CD14-positive monocyte (primary cell): ENCODE measurements at regions not wholly inside any gene's neighbourhood (a gene's known extent, or its start where the extent isn't known, plus 50 kb on each side); places are given as distances from the start of the nearest gene placed in this dataset.

ENCODE experiments used
- DNase-seq, 3 donors: peaks; one replicate each; pipeline ENCODE4 v3.0.0-alpha.2; 2011 to 2022
- H2AFZ ChIP-seq: 2 replicates; pipeline ENCODE4 v1.6.0; 2012; ENCODE audit warnings: mild to moderate bottlenecking, low read depth, low read length, inconsistent platforms; ENCODE audit not compliant: insufficient read depth, poor library complexity, severe bottlenecking
- H3K27ac ChIP-seq, 2 donors: 1 replicate in 1 of 2; 2 replicates in 1 of 2; pipeline ENCODE4 v1.5.1; 2012 to 2013; ENCODE audit warnings: low read length in 2 of 2, control low read depth in 1 of 2, inconsistent platforms in 1 of 2, low read depth in 1 of 2, mild to moderate bottlenecking in 1 of 2
- H3K27me3 ChIP-seq, 2 donors: one replicate each; pipeline versions ENCODE4 v1.6.0 to v1.6.1; 2011 to 2013; ENCODE audit warnings: low read length in 2 of 2; ENCODE audit not compliant: control insufficient read depth in 2 of 2, insufficient read depth in 2 of 2
- H3K36me3 ChIP-seq, 2 donors: replicated peaks in 1 of 2; 1 replicate in 1 of 2; 2 replicates in 1 of 2; pipeline versions ENCODE4 v1.5.1 to v1.6.1; 2012 to 2013; ENCODE audit warnings: low read length in 2 of 2, control low read depth in 1 of 2, inconsistent platforms in 1 of 2, mild to moderate bottlenecking in 1 of 2; ENCODE audit not compliant: insufficient read depth in 2 of 2, control insufficient read depth in 1 of 2
- H3K4me1 ChIP-seq, 2 donors: 1 replicate in 1 of 2; 2 replicates in 1 of 2; pipeline versions ENCODE4 v1.5.1 to v1.6.1; 2012 to 2013; ENCODE audit warnings: low read length in 2 of 2, control low read depth in 1 of 2, inconsistent platforms in 1 of 2, mild to moderate bottlenecking in 1 of 2, moderate library complexity in 1 of 2; ENCODE audit not compliant: insufficient read depth in 2 of 2, control insufficient read depth in 1 of 2
- H3K4me2 ChIP-seq: replicated peaks from 2 replicates; pipeline ENCODE3; 2012; ENCODE audit warnings: low read length, moderate library complexity, mild to moderate bottlenecking; ENCODE audit not compliant: poor library complexity, severe bottlenecking; ENCODE audit errors: extremely low read depth
- H3K4me3 ChIP-seq, 3 experiments: fragments of 200-600 bp in 1 of 3; sonication (generic) in 1 of 3; replicated peaks in 1 of 3; 1 replicate in 2 of 3; 2 replicates in 1 of 3; pipeline ENCODE4 v1.5.1; 2011 to 2013; ENCODE audit warnings: low read length in 3 of 3, mild to moderate bottlenecking in 3 of 3, control low read depth in 2 of 3, low read depth in 2 of 3, inconsistent platforms in 1 of 3, moderate library complexity in 1 of 3
- H3K79me2 ChIP-seq: 2 replicates; pipeline ENCODE4 v1.6.0; 2012; ENCODE audit warnings: mild to moderate bottlenecking, control low read depth, inconsistent platforms, low read length, moderate library complexity; ENCODE audit not compliant: insufficient read depth
- H3K9ac ChIP-seq: 2 replicates; pipeline ENCODE4 v1.6.0; 2017; ENCODE audit warnings: low read length, mild to moderate bottlenecking; ENCODE audit not compliant: insufficient read depth, poor library complexity, severe bottlenecking
- H3K9me3 ChIP-seq, 2 donors: replicated peaks in 1 of 2; 1 replicate in 1 of 2; 2 replicates in 1 of 2; pipeline versions ENCODE4 v1.5.1 to v1.6.1; 2012 to 2013; ENCODE audit warnings: low read length in 2 of 2, control low read depth in 1 of 2; ENCODE audit not compliant: control insufficient read depth in 1 of 2, insufficient read depth in 1 of 2
- H4K20me1 ChIP-seq: 2 replicates; pipeline ENCODE4 v1.6.0; 2012; ENCODE audit warnings: mild to moderate bottlenecking, low read length, control low read depth, moderate library complexity; ENCODE audit not compliant: insufficient read depth
- H3K27ac Mint-ChIP-seq, 7 donors: one replicate each; pipeline ENCODE4 v1.8.0; 2020; ENCODE audit warnings: mild to moderate bottlenecking in 7 of 7, mixed read lengths in 7 of 7, moderate library complexity in 6 of 7, inconsistent platforms in 2 of 7
- H3K27me3 Mint-ChIP-seq, 3 donors: one replicate each; pipeline ENCODE4 v1.8.0; 2021 to 2022; ENCODE audit warnings: low read depth in 3 of 3, mild to moderate bottlenecking in 3 of 3, mixed read lengths in 3 of 3, moderate library complexity in 3 of 3, inconsistent platforms in 1 of 3
- H3K36me3 Mint-ChIP-seq, 2 donors: one replicate each; pipeline ENCODE4 v1.8.0; 2020; ENCODE audit warnings: mixed read lengths in 2 of 2, inconsistent platforms in 1 of 2, mild to moderate bottlenecking in 1 of 2
- H3K4me1 Mint-ChIP-seq: one replicate; pipeline ENCODE4 v1.8.0; 2020; ENCODE audit warnings: mild to moderate bottlenecking, mixed read lengths
- H3K4me3 Mint-ChIP-seq, 2 donors: one replicate each; pipeline ENCODE4 v1.8.0; 2020; ENCODE audit warnings: mild to moderate bottlenecking in 2 of 2, mixed read lengths in 2 of 2, moderate library complexity in 1 of 2
- H3K9me3 Mint-ChIP-seq, 7 donors: one replicate each; pipeline ENCODE4 v1.8.0; 2020 to 2022; ENCODE audit warnings: mixed read lengths in 7 of 7, mild to moderate bottlenecking in 6 of 7, moderate library complexity in 6 of 7, inconsistent platforms in 2 of 7
- CTCF ChIP-seq: fragments of 200-600 bp; IDR thresholded peaks from one replicate; pipeline ENCODE4 v1.8.0; 2022; ENCODE audit warnings: antibody characterized with exemption, mild to moderate bottlenecking
- WGBS: methylation state at CpG from one replicate; pipeline ENCODE4 v1.1.5; 2013; ENCODE audit warnings: missing lambda C conversion rate; ENCODE audit not compliant: insufficient coverage; 5-methylcytosine and 5-hydroxymethylcytosine counted together
- intact Hi-C, 2 donors: fragments of 100-400 bp; cut with micrococcal nuclease; formaldehyde crosslinking; loops; one replicate each; pipeline versions ENCODE4 v1.15.0 to v1.15.1; 2023

- no peaks in the 10 kb centered on the region for H4K20me1 ChIP-seq
- H2AFZ ChIP-seq: no peak overlapping the region
- peaks cover 0 to 4% (median 2%) of the 10 kb centered on the region in 7 donors for H3K9me3 Mint-ChIP-seq
- H3K27ac ChIP-seq: no peak overlapping the region
- DNase-seq: no peak
- H3K9ac ChIP-seq: no peak overlapping the region
- peaks cover 0 to 2% of the 10 kb centered on the region in 2 donors for H3K9me3 ChIP-seq
- H3K36me3 Mint-ChIP-seq: no peaks in the 10 kb centered on the region
- H3K4me2 ChIP-seq: no peak overlapping the region
- no peak overlapping the region for H3K4me3 Mint-ChIP-seq
- no peaks in the 10 kb centered on the region for H3K36me3 ChIP-seq
- no peak for TF ChIP-seq CTCF
- H3K4me1 ChIP-seq: no peaks in the 10 kb centered on the region
- H3K79me2 ChIP-seq: no peaks in the 10 kb centered on the region
- no peaks in the 10 kb centered on the region for H3K4me1 Mint-ChIP-seq
- intact Hi-C loops: no loop called here
- peaks cover 0 to 3% (median 0%) of the 10 kb centered on the region in 3 donors for H3K27me3 Mint-ChIP-seq
- no peak overlapping the region for H3K4me3 ChIP-seq
- no peaks in the 10 kb centered on the region for H3K27me3 ChIP-seq
- 100% methylated on average over 2 of the region's 3 CpGs for WGBS
- H3K27ac Mint-ChIP-seq: no peak overlapping the region
Observed at GRCh38 chr4:144507311-144508101, 138.4 kb upstream of the HHIP start.

GRCh38 chr4:144509088-144510015, 136.6 kb upstream of the HHIP start:
- Histone ChIP-seq H3K27me3 (no peaks in the 10 kb centered on the region), H3K36me3 (no peaks in the 10 kb centered on the region), H3K4me2 (no peak overlapping the region), H3K9ac (no peak overlapping the region), H4K20me1 (no peaks in the 10 kb centered on the region), H3K4me1 (no peaks in the 10 kb centered on the region), H3K9me3 (peaks cover 0 to 2% of the 10 kb centered on the region in 2 donors), H3K27ac (no peak overlapping the region), H2AFZ (no peak overlapping the region), H3K79me2 (no peaks in the 10 kb centered on the region), H3K4me3 (no peak overlapping the region)
- WGBS: 79% methylated on average over 5 of the region's 17 CpGs
- Mint-ChIP-seq H3K27ac (peak overlapping the region in 1 of 7 donors; percentile 22), H3K9me3 (peaks cover 0 to 5% (median 2%) of the 10 kb centered on the region in 7 donors), H3K4me1 (no peaks in the 10 kb centered on the region), H3K36me3 (no peaks in the 10 kb centered on the region), H3K27me3 (peaks cover 0 to 4% (median 2%) of the 10 kb centered on the region in 3 donors), H3K4me3 (no peak overlapping the region)
- DNase-seq: no peak
- TF ChIP-seq CTCF: no peak
- intact Hi-C loops: no loop called here
